Urinary bladder (tissue), 3 donors: ENCODE measurements at regions not wholly inside any gene's neighbourhood (a gene's known extent, or its start where the extent isn't known, plus 50 kb on each side); places are given as distances from the start of the nearest gene placed in this dataset.

ENCODE experiments used
- DNase-seq: peaks from one replicate; pipeline ENCODE4 v3.0.0-alpha.2; 2015; ENCODE audit errors: extremely low spot score
- H3K27ac ChIP-seq: one replicate; pipeline ENCODE4 v1.5.1; 2013; ENCODE audit warnings: low read depth, mild to moderate bottlenecking, moderate library complexity
- H3K36me3 ChIP-seq: one replicate; pipeline ENCODE4 v1.6.1; 2013; ENCODE audit warnings: mild to moderate bottlenecking, moderate library complexity; ENCODE audit not compliant: insufficient read depth
- H3K4me1 ChIP-seq: one replicate; pipeline ENCODE4 v1.6.1; 2013; ENCODE audit warnings: mild to moderate bottlenecking, moderate library complexity; ENCODE audit not compliant: insufficient read depth
- H3K4me3 ChIP-seq: one replicate; pipeline ENCODE4 v1.5.1; 2013; ENCODE audit warnings: low read depth, low read length
- WGBS: extraction: QIAGEN DNeasy Blood & Tissue Kit; methylation state at CpG from one replicate; pipeline ENCODE4 v1.1.7; 2013; 5-methylcytosine and 5-hydroxymethylcytosine counted together
- donor health status: healthy with polysubstance abuse.
- donor health status: healthy.

DNA sequence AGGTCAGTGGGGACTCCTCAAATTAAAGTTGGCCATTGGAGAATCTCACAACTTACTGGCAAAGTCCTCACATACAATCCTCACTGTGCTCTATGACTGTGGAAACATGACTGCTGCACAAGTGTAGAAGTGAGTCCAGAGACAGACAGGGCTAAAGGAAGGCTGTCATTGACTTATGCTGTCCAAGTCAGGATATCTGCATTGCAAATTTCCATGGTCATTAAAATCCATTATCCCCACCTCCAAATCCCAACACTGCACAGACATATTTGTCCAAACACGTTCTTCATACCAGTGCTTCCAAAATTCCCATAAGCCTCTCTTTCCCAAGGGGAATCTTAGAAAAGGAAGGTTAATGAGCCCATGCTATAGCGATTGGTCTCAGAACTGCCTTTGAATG is 396.8 kb upstream of the ANKRD30A start:
- Histone ChIP-seq H3K27ac (no peak overlapping the region), H3K4me3 (no peak overlapping the region), H3K36me3 (no peaks in the 10 kb centered on the region), H3K4me1 (no peaks in the 10 kb centered on the region)
- WGBS: 79% methylated on average over 2 of the region's 2 CpGs
- no peak for DNase-seq

DNA sequence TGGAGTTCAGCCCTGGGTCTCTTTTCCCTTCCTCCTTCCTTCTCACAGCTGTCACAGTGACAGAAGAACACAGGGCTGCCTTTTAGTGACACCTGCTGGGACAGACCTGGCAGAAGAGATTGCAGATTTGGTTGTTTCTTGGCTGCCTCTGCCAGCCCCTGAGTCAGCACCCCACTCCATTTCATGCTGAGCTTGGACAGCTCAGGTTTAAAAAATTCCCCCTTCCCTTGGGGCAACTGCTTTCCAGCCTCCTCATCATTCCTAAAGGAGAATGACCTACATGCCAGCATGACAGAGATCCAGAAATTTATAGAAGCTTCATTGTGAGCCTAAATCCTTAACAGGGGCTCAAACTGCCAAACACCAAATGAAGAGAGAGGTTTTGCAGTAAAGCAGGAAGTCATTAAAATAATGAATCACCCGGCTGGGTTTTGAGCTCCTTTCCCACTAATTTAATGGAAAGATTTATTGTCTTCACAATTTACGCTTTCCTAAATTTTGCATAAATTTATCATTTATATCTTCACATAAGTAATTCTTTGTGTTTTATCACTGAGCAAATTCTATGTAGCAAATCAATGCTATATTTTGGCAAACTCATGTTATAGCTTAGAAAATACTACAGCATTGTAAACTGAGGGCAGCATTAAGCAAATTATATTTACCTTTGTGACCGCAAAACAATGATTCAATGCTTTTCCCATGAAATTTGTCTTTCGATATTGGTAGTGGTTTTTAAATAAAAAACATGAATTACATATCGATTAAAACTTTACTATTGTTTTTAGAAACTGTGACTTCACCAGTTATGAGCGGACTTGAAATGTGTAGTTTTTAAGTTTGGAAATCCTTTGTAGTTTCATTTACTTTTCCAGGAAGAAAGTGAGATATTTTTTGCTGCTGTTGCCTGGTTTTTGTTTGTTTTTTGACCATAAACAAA is 399.5 kb upstream of the ANKRD30A start:
- peak; percentile 33 for DNase-seq
- no peaks in the 10 kb centered on the region for H3K4me1 ChIP-seq
- 74% methylated on average over 6 of the region's 6 CpGs for WGBS
- H3K4me3 ChIP-seq: no peak overlapping the region
- no peaks in the 10 kb centered on the region for H3K36me3 ChIP-seq
- no peak overlapping the region for H3K27ac ChIP-seq

DNA sequence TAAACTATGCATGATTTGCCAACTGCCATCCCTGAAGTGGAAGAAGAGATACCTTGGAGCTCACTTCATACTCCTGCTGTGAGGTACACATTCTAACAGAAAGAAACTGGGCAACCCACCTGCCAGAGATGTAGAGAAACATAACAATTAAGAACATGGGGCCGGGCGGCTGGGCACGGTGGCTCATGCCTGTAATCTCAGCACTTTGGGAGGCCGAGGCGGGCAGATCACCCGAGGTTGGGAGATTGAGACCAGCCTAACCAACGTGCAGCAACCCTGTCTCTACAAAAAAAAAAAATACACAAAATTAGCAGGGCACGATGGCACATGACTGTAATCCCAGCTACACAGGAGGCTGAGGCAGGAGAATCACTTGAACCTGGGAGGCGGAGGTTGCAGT is 402.6 kb upstream of the ANKRD30A start:
- Histone ChIP-seq H3K4me1 (no peaks in the 10 kb centered on the region), H3K36me3 (no peaks in the 10 kb centered on the region), H3K27ac (no peak overlapping the region), H3K4me3 (no peak overlapping the region)
- DNase-seq: no peak
- 97% methylated on average over 9 of the region's 9 CpGs for WGBS

DNA sequence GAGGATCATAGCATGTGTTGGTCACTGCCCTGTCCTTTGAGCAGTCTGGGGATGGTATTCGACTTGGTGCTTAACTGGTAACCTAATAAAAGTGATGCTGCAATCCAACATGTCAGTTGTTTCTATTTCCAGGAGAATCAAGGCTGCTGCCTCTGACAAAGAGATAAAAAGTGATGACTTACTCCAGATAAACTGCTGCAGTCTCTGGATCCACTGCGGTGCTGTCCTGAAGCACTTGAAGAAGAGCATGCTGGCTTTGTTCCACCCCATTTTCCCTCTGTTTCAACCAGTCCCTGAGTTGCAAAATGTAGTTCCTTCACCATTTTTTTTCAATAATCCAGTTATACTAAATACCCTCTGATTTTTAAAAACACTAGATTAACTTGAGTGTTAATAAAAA is 403.5 kb upstream of the ANKRD30A start:
- Histone ChIP-seq H3K36me3 (no peaks in the 10 kb centered on the region), H3K4me3 (no peak overlapping the region)
- 26% methylated on average over 2 of the region's 2 CpGs for WGBS

DNA sequence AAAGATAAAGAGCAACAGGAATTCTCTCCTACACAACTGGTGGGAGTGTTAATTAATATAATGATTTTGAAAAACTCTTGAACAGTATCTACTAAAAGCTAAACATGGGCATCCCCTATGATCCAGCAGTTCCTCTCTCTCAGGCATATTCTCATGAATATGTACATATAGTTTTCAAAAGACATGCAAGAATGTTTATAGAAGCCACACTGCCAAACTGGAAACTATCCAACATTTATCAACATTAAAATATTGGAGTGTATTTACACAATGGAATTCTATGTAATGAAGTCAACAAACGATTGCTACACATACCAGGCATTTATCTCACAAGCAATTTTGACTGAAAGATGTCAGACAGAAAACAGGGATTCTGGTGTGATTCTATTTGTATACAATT is 404.5 kb upstream of the ANKRD30A start:
- Histone ChIP-seq H3K36me3 (no peaks in the 10 kb centered on the region), H3K4me1 (no peaks in the 10 kb centered on the region), H3K27ac (no peak overlapping the region), H3K4me3 (no peak overlapping the region)
- WGBS: 32% methylated on average over 1 of the region's 1 CpG
- DNase-seq: no peak

More for the DNA sequence above, 403.5 kb upstream of the ANKRD30A start:
- no peaks in the 10 kb centered on the region for H3K4me1 ChIP-seq
- no peak overlapping the region for H3K27ac ChIP-seq
- DNase-seq: no peak

DNA sequence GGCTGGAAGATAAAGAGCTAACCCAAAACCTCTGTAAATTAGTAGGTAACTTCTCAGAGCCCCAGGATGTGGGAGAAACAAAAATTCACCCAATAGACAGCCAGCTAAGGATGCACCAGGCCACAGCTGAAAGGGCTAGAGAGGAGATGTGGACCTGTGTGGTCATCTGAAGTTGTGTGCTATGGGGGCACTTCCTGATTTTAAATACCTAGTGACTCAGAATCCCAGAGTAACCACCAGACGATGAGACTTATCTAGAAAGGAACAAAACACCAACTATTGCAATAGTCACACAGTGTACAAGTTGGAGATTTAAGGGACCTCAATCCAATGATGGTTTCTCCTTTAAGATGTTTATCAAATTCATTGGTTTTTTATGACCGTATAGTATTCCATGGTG is 408.3 kb upstream of the ANKRD30A start:
- no peak for DNase-seq
- Histone ChIP-seq H3K27ac (no peak overlapping the region), H3K4me3 (no peak overlapping the region), H3K4me1 (no peaks in the 10 kb centered on the region), H3K36me3 (no peaks in the 10 kb centered on the region)
- 90% methylated on average over 2 of the region's 2 CpGs for WGBS

DNA sequence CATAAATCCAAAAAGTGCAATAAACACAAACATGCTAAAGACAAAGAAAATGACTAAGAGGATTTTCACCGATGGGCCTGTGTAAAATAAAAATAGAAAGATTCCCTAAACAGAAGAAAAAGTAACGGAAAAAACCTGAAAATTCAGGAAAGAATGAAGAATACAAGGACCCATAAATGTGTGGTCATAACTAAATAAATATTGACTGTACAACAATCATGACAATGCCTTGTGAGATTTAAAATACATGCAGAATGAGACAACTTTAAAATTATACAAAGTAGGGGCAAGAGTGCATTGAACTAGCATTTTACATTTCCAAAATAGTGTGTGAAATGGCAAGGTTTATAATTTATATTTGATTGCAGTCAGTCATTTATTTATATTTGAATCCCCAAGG is 409.1 kb upstream of the ANKRD30A start:
- no peak overlapping the region for H3K27ac ChIP-seq
- no peak for DNase-seq
- no peaks in the 10 kb centered on the region for H3K4me1 ChIP-seq
- H3K4me3 ChIP-seq: no peak overlapping the region
- no peaks in the 10 kb centered on the region for H3K36me3 ChIP-seq
- WGBS: 81% methylated on average over 2 of the region's 2 CpGs

DNA sequence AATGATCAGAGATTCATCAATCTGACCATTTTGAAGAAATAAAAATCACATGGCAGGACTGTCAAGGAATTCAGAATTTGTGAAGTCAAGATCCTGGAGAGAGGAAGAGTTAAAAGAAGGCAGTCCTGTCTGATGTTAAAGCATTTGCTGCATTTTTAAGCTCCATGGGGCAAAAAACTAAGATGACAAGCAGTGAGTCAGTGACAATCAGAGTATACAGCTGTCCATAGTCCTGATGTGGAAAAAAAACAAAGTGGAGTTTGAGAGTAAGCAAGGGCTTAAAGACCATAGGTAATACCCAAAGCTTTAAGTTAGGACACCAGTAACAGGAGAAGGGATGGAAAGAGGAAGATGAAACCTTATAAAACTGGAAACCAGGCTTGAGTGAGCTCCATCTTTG is 412.7 kb upstream of the ANKRD30A start:
- Histone ChIP-seq H3K36me3 (no peaks in the 10 kb centered on the region), H3K4me1 (no peaks in the 10 kb centered on the region), H3K4me3 (no peak overlapping the region), H3K27ac (no peak overlapping the region)
- no peak for DNase-seq

DNA sequence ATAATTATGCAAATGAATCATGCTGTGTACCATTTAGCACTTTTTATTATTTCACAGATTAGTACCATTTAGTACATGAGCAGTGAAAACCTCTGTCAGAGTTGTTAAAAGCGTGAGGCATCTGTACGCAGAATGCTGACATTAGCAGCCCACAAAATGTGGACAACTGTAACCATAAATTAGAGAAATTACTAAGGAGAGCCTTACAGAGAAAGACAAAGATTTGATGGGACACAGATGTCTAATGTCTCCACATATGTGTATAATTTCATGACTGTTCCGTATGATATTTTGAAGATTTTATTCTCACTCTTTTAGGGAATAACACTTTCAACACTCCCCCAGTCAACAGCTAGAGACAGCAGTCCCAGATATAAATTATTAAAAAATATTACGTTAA is 414.0 kb upstream of the ANKRD30A start:
- WGBS: 81% methylated on average over 4 of the region's 4 CpGs
- H3K4me1 ChIP-seq: no peaks in the 10 kb centered on the region
- no peak overlapping the region for H3K4me3 ChIP-seq
- DNase-seq: no peak
- H3K27ac ChIP-seq: no peak overlapping the region
- no peaks in the 10 kb centered on the region for H3K36me3 ChIP-seq

DNA sequence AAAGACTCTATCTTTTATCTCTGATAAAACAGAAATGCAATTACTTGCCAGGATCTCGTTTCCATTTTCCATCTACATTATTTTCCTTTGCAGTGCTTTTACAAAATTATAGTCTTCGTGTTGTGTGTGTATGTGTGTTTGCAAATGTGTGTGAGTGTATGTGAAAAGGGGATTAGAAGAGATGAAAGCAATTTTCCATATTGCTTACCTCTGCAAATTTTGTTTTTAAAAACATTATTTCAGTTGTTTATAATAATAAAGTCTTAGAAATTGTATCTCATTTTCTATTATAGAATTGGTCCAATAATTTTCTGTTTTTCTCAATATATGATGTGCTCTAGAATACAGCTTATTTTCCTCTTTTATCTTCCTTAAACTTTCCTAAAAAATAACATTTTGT is 421.3 kb upstream of the ANKRD30A start:
- Histone ChIP-seq H3K36me3 (no peaks in the 10 kb centered on the region), H3K4me1 (no peaks in the 10 kb centered on the region), H3K4me3 (no peak overlapping the region), H3K27ac (no peak overlapping the region)
- 30% methylated on average over 2 of the region's 2 CpGs for WGBS
- DNase-seq: no peak

DNA sequence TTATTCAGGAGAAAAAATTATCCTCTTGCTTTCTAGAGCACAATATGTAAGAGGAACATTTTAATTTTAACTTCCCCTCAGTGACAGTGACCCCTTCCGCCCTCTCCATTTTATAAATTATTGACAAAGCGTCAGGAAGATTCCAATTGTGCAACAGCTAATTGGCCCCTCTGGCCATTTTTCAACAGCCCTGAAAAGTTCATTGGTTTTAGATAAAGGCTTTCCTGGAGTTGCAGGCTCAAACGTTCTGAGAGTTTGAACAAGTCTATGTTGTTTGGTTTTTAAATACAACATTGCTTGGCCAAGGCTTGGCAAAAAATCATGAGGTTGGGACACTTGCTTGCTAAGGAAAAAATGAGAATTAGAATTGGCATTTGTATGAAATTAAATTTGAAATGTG is 422.2 kb upstream of the ANKRD30A start:
- no peak for DNase-seq
- Histone ChIP-seq H3K4me3 (no peak overlapping the region), H3K4me1 (no peaks in the 10 kb centered on the region), H3K27ac (no peak overlapping the region), H3K36me3 (no peaks in the 10 kb centered on the region)
- 57% methylated on average over 3 of the region's 3 CpGs for WGBS

DNA sequence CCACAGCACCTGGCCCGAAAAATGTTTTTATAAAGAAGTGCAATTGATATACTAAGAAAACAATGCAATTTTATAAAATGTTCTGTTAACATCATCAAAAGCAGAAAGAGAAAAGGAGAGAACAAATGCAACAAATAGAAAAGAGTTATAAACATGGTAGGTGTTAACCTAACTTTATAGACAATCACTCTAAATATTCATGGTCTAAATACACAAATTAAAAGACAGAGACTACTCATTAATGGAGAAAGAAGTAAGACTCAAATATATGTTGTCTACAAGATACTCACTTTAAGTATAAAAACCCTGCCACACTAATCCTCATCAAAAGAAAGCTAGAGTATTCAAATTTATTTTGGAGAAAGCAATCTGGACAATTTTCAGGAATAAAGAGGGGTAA is 425.3 kb upstream of the ANKRD30A start:
- no peak for DNase-seq
- Histone ChIP-seq H3K4me3 (no peak overlapping the region), H3K27ac (no peak overlapping the region), H3K36me3 (no peaks in the 10 kb centered on the region), H3K4me1 (no peaks in the 10 kb centered on the region)
- WGBS: 94% methylated on average over 1 of the region's 1 CpG

DNA sequence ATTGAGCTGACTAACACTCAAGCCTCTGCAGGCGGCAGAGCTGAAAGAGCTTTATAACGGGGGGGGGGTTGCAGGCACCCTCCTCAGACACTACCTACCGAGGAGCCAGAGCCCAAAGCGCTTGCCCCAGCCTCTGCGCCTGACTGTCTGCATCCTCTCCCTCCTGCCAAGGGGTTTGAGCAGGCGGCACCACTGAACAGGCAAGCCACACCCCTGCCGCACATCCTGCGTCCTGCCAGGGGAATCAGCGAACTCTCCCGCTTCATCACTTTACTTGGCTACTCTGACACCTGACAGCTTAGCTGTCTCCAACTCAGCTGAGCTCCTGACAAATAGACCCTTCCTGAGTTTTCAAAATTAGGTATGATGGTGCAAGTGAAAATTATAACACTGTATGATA is 432.6 kb upstream of the ANKRD30A start:
- DNase-seq: no peak
- 75% methylated on average over 10 of the region's 10 CpGs for WGBS
- H3K4me1 ChIP-seq: no peaks in the 10 kb centered on the region
- no peak overlapping the region for H3K4me3 ChIP-seq
- no peaks in the 10 kb centered on the region for H3K36me3 ChIP-seq
- H3K27ac ChIP-seq: no peak overlapping the region

DNA sequence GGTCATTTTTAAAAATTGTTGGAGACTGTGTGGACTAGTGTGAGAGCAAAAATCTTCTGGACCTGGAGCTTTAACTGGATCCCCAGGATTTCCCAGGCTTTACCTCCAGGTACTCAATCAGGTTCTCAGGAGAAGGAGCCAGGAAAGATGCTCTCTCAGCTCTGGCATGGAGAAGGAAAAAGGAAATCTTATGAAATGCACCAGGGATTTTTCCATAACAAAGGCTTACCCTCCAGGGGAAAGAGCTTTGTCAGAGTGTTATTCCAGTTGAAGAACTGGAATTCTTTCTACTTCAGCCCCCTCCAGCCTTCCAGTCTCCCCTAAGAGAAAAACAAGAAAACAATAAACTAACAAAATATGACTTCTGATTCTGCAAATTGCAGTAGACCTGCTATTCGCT is 436.7 kb upstream of the ANKRD30A start:
- no peak overlapping the region for H3K4me3 ChIP-seq
- WGBS: 90% methylated on average over 1 of the region's 1 CpG
- no peaks in the 10 kb centered on the region for H3K36me3 ChIP-seq
- no peaks in the 10 kb centered on the region for H3K4me1 ChIP-seq
- no peak for DNase-seq
- H3K27ac ChIP-seq: no peak overlapping the region
